Keratinocyte (primary cell): ENCODE measurements at regions not wholly inside any gene's neighbourhood (a gene's known extent, or its start where the extent isn't known, plus 50 kb on each side); places are given as distances from the start of the nearest gene placed in this dataset.

Experiments
- DNase-seq: peaks from one replicate; pipeline ENCODE4 v3.0.0-alpha.2; 2011; ENCODE audit warnings: low read depth, missing footprints, low spot score
- FAIRE-seq: peaks from 2 replicates; lab custom pipeline; 2011; peaks lifted over from hg19 to GRCh38; lab: Jason Lieb, UNC
- H2AFZ ChIP-seq: 2 replicates; pipeline ENCODE4 v1.6.0; 2012; ENCODE audit warnings: low read length, control low read depth, inconsistent platforms; ENCODE audit not compliant: control insufficient read depth
- H3K27ac ChIP-seq: 2 replicates; pipeline ENCODE4 v1.5.1; 2011; ENCODE audit warnings: low read length; ENCODE audit not compliant: control insufficient read depth, insufficient read depth
- H3K27me3 ChIP-seq: 3 replicates; pipeline ENCODE4 v1.6.0; 2011; ENCODE audit warnings: low read length; ENCODE audit not compliant: control insufficient read depth, insufficient read depth; ENCODE audit errors: extremely low read depth
- H3K36me3 ChIP-seq, 2 experiments: 2 replicates in 1 of 2; 3 replicates in 1 of 2; pipeline ENCODE4 v1.5.1; 2011; ENCODE audit warnings: low read length in 2 of 2, mild to moderate bottlenecking in 1 of 2; ENCODE audit not compliant: control insufficient read depth in 2 of 2, insufficient read depth in 2 of 2; ENCODE audit errors: extremely low read depth in 1 of 2
- H3K4me1 ChIP-seq: 3 replicates; pipeline ENCODE4 v1.5.1; 2011; ENCODE audit warnings: low read length; ENCODE audit not compliant: control insufficient read depth, insufficient read depth; ENCODE audit errors: extremely low read depth
- H3K4me2 ChIP-seq: 3 replicates; pipeline ENCODE4 v1.6.0; 2011; ENCODE audit warnings: low read depth, low read length; ENCODE audit not compliant: control insufficient read depth, insufficient read depth; ENCODE audit errors: extremely low read depth
- H3K4me3 ChIP-seq, 3 experiments: fragments of 200-600 bp in 1 of 3; sonication (generic) in 1 of 3; 2 replicates in 2 of 3; 3 replicates in 1 of 3; pipeline ENCODE4 v1.5.1; 2011 to 2016; ENCODE audit warnings: low read length in 3 of 3, mild to moderate bottlenecking in 3 of 3, control low read depth in 2 of 3, inconsistent platforms in 1 of 3, low read depth in 1 of 3, mixed read lengths in 1 of 3, mixed run types in 1 of 3, moderate library complexity in 1 of 3; ENCODE audit not compliant: control insufficient read depth in 2 of 3, insufficient read depth in 2 of 3; ENCODE audit errors: extremely low read depth in 1 of 3
- H3K79me2 ChIP-seq: 2 replicates; pipeline ENCODE4 v1.6.0; 2012; ENCODE audit warnings: low read length; ENCODE audit not compliant: control insufficient read depth, insufficient read depth
- H3K9ac ChIP-seq: 3 replicates; pipeline ENCODE4 v1.6.0; 2011; ENCODE audit warnings: low read length; ENCODE audit not compliant: control insufficient read depth, insufficient read depth; ENCODE audit errors: extremely low read depth
- H3K9me1 ChIP-seq: 3 replicates; pipeline ENCODE4 v1.6.0; 2011; ENCODE audit warnings: low read length; ENCODE audit not compliant: control insufficient read depth, insufficient read depth; ENCODE audit errors: extremely low read depth
- H3K9me3 ChIP-seq: 2 replicates; pipeline ENCODE4 v1.5.1; 2012; ENCODE audit warnings: low read depth, low read length; ENCODE audit not compliant: control insufficient read depth
- H4K20me1 ChIP-seq: 3 replicates; pipeline ENCODE4 v1.6.0; 2011; ENCODE audit warnings: low read length; ENCODE audit not compliant: control insufficient read depth, insufficient read depth; ENCODE audit errors: extremely low read depth
- EZH2 ChIP-seq: IDR thresholded peaks from one replicate; pipeline ENCODE4 v1.6.1; 2012; ENCODE audit warnings: inconsistent platforms, mild to moderate bottlenecking, low read length, moderate library complexity
- dilution Hi-C: fragments of 300-500 bp; cut with MboI; formaldehyde crosslinking; loops from one replicate; pipeline ENCODE4 v1.7.0; 2020; ENCODE audit warnings: low sequenced_read_pairs; ENCODE audit not compliant: extremely low pct_ligation_motif_present
- TF ChIP-seq, protein P1 (sequence below), 3 experiments: IDR thresholded peaks in 1 of 3; conservative IDR thresholded peaks in 1 of 3; optimal IDR thresholded peaks in 1 of 3; 2 replicates in 2 of 3; 3 replicates in 1 of 3; pipeline versions ENCODE3 to v1.5.1; 2011; ENCODE audit warnings: low read length in 3 of 3, mild to moderate bottlenecking in 3 of 3, moderate library complexity in 2 of 3, control low read depth in 1 of 3, inconsistent platforms in 1 of 3; ENCODE audit not compliant: insufficient read depth in 2 of 3; ENCODE audit errors: extremely low read depth in 1 of 3

GRCh38 chr3:72698154-72698917 is 149.9 kb downstream of the SHQ1 start:
- H3K9ac ChIP-seq, result no peak overlapping the region
- no peak overlapping the region for H2AFZ ChIP-seq
- H3K9me1 ChIP-seq, result no peaks in the 10 kb centered on the region
- H3K4me1 ChIP-seq, result no peaks in the 10 kb centered on the region
- no peak for TF ChIP-seq EZH2
- TF ChIP-seq, protein P1, sequence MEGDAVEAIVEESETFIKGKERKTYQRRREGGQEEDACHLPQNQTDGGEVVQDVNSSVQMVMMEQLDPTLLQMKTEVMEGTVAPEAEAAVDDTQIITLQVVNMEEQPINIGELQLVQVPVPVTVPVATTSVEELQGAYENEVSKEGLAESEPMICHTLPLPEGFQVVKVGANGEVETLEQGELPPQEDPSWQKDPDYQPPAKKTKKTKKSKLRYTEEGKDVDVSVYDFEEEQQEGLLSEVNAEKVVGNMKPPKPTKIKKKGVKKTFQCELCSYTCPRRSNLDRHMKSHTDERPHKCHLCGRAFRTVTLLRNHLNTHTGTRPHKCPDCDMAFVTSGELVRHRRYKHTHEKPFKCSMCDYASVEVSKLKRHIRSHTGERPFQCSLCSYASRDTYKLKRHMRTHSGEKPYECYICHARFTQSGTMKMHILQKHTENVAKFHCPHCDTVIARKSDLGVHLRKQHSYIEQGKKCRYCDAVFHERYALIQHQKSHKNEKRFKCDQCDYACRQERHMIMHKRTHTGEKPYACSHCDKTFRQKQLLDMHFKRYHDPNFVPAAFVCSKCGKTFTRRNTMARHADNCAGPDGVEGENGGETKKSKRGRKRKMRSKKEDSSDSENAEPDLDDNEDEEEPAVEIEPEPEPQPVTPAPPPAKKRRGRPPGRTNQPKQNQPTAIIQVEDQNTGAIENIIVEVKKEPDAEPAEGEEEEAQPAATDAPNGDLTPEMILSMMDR (optimal IDR thresholded peaks at IDR 0.05 in 1 of 3, IDR thresholded peaks at IDR 0.05 in 1 of 3, conservative IDR thresholded peaks at IDR 0.05 in 1 of 3; ENCODE audit: extremely low read depth in 1 of 3, insufficient read depth in 2 of 3, low read length in 3 of 3), result no peak
- H4K20me1 ChIP-seq, result no peaks in the 10 kb centered on the region
- DNase-seq (no peak), FAIRE-seq (no peak)
- H3K36me3 ChIP-seq, result no peaks in the 10 kb centered on the region
- no peaks in the 10 kb centered on the region for H3K79me2 ChIP-seq
- H3K27me3 ChIP-seq, result peaks cover 14% of the 10 kb centered on the region
- H3K9me3 ChIP-seq, result no peaks in the 10 kb centered on the region
- no peak overlapping the region for H3K4me3 ChIP-seq
- no peak overlapping the region for H3K27ac ChIP-seq
- dilution Hi-C loops, result no loop called here
- H3K4me2 ChIP-seq, result no peak overlapping the region

DNA sequence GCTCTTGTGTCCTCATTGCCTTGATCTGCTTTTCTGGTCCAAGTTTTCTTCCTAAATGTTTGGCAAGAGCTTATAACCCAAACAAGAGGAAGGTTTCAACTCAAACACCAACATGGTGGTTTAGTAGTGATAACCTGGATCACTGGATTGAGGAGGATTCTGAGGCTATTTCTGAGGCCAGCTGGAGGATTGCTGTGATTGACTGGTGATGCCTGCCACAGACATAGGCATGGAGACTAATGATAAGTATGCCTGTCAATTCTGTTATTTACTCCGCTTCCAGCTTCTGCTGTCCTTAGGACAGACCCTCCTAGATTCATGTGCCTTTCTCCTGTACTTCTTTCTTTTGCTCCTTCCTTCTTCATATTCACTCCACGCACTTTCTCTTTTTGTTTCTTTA is 150.5 kb downstream of the SHQ1 start:
- no peak for TF ChIP-seq EZH2
- TF ChIP-seq, protein P1 (optimal IDR thresholded peaks at IDR 0.05 in 1 of 3, IDR thresholded peaks at IDR 0.05 in 1 of 3, conservative IDR thresholded peaks at IDR 0.05 in 1 of 3; ENCODE audit: extremely low read depth in 1 of 3, insufficient read depth in 2 of 3, low read length in 3 of 3), result no peak
- dilution Hi-C loops, result no loop called here

More for the DNA sequence above, 150.5 kb downstream of the SHQ1 start:
- Histone ChIP-seq H3K4me3 (no peak overlapping the region), H3K9me3 (no peaks in the 10 kb centered on the region), H3K9ac (no peak overlapping the region), H3K27ac (no peak overlapping the region), H3K79me2 (no peaks in the 10 kb centered on the region), H3K9me1 (no peaks in the 10 kb centered on the region), H3K36me3 (no peaks in the 10 kb centered on the region), H3K4me2 (no peak overlapping the region), H3K27me3 (peaks cover 14% of the 10 kb centered on the region), H4K20me1 (no peaks in the 10 kb centered on the region), H3K4me1 (no peaks in the 10 kb centered on the region), H2AFZ (no peak overlapping the region)
- DNase-seq, result no peak
- no peak for FAIRE-seq
